Liver (tissue), 8 donors: ENCODE measurements at regions not wholly inside any gene's neighbourhood (a gene's known extent, or its start where the extent isn't known, plus 50 kb on each side); places are given as distances from the start of the nearest gene placed in this dataset.

Experiments
- DNase-seq: peaks from one replicate; pipeline ENCODE4 v3.0.0-alpha.2; 2017; ENCODE audit warnings: low spot score
- H3K27ac ChIP-seq, 2 donors: one replicate each; pipeline ENCODE4 v1.7.0; 2013; ENCODE audit warnings: inconsistent platforms in 2 of 2, low read length in 2 of 2, control low read depth in 1 of 2, low read depth in 1 of 2, mild to moderate bottlenecking in 1 of 2
- H3K27me3 ChIP-seq, 4 donors: one replicate each; pipeline versions ENCODE4 v1.6.1 to v1.7.0; 2013; ENCODE audit warnings: low read length in 3 of 4, inconsistent platforms in 1 of 4, mild to moderate bottlenecking in 1 of 4, moderate library complexity in 1 of 4; ENCODE audit not compliant: control insufficient read depth in 4 of 4, insufficient read depth in 4 of 4
- H3K36me3 ChIP-seq, 4 donors: one replicate each; pipeline versions ENCODE4 v1.6.1 to v1.7.0; 2013; ENCODE audit warnings: low read length in 3 of 4, mild to moderate bottlenecking in 3 of 4, low read depth in 1 of 4, moderate library complexity in 1 of 4; ENCODE audit not compliant: control insufficient read depth in 4 of 4, insufficient read depth in 3 of 4
- H3K4me1 ChIP-seq, 4 donors: one replicate each; pipeline versions ENCODE4 v1.6.1 to v1.7.0; 2013; ENCODE audit warnings: low read length in 3 of 4, mild to moderate bottlenecking in 3 of 4, moderate library complexity in 1 of 4; ENCODE audit not compliant: control insufficient read depth in 4 of 4, insufficient read depth in 4 of 4
- H3K4me3 ChIP-seq, 3 donors: one replicate each; pipeline versions ENCODE4 v1.6.1 to v1.7.0; 2013; ENCODE audit warnings: low read length in 3 of 3, control low read depth in 1 of 3, low read depth in 1 of 3, mild to moderate bottlenecking in 1 of 3
- H3K9ac ChIP-seq, 2 donors: one replicate each; pipeline ENCODE4 v1.7.0; 2013; ENCODE audit warnings: low read length in 2 of 2, mild to moderate bottlenecking in 2 of 2, moderate library complexity in 2 of 2, control low read depth in 1 of 2, low read depth in 1 of 2
- H3K9me3 ChIP-seq, 4 donors: one replicate each; pipeline versions ENCODE4 v1.6.1 to v1.7.0; 2013; ENCODE audit warnings: low read length in 3 of 4; ENCODE audit not compliant: control insufficient read depth in 4 of 4
- FOXA1 ChIP-seq: IDR thresholded peaks from 2 replicates; pipeline ENCODE4 v1.6.1; 2016; ENCODE audit warnings: antibody characterized with exemption
- FOXA2 ChIP-seq: IDR thresholded peaks from 2 replicates; pipeline ENCODE4 v1.6.1; 2016; ENCODE audit warnings: antibody characterized with exemption
- HNF4G ChIP-seq: IDR thresholded peaks from 2 replicates; pipeline ENCODE4 v1.6.1; 2016; ENCODE audit warnings: antibody characterized with exemption
- JUND ChIP-seq, 2 donors: IDR thresholded peaks; 2 replicates each; pipeline ENCODE4 v1.6.1; 2016; ENCODE audit warnings: antibody characterized with exemption in 2 of 2
- NR2F2 ChIP-seq: IDR thresholded peaks from 2 replicates; pipeline ENCODE4 v1.6.1; 2016; ENCODE audit warnings: antibody characterized with exemption
- RAD21 ChIP-seq, 2 donors: IDR thresholded peaks; 2 replicates each; pipeline ENCODE4 v1.6.1; 2016; ENCODE audit warnings: antibody characterized with exemption in 2 of 2, mild to moderate bottlenecking in 2 of 2
- SP1 ChIP-seq: IDR thresholded peaks from 2 replicates; pipeline ENCODE4 v1.6.1; 2018; ENCODE audit warnings: antibody characterized with exemption, mild to moderate bottlenecking
- TAF1 ChIP-seq: conservative IDR thresholded peaks from 2 replicates; pipeline ENCODE4 v1.6.1; 2016; ENCODE audit warnings: antibody characterized with exemption, mild to moderate bottlenecking
- YY1 ChIP-seq: IDR thresholded peaks from 2 replicates; pipeline ENCODE4 v1.6.1; 2016; ENCODE audit warnings: antibody characterized with exemption, mild to moderate bottlenecking
- WGBS: extraction: QIAGEN DNeasy Blood & Tissue Kit; methylation state at CpG from one replicate; pipeline ENCODE4 v1.1.7; 2013; 5-methylcytosine and 5-hydroxymethylcytosine counted together
- TF ChIP-seq, protein P1 (sequence below): IDR thresholded peaks from 2 replicates; pipeline ENCODE4 v1.6.1; 2016; ENCODE audit warnings: antibody characterized with exemption
- TF ChIP-seq, protein P2 (sequence below): IDR thresholded peaks from 2 replicates; pipeline ENCODE4 v1.6.1; 2016; ENCODE audit warnings: antibody characterized with exemption
- TF ChIP-seq, protein P3 (sequence below): fragments of 150-350 bp; IDR thresholded peaks from 2 replicates; pipeline ENCODE4 v1.5.1; 2017; ENCODE audit warnings: improper control_type of control experiment, low read depth, low read length; ENCODE audit not compliant: missing input control
- TF ChIP-seq, protein P4 (sequence below): IDR thresholded peaks from 2 replicates; pipeline ENCODE4 v1.6.1; 2016; ENCODE audit warnings: antibody characterized with exemption
- TF ChIP-seq, protein P5 (sequence below): IDR thresholded peaks from 2 replicates; pipeline ENCODE4 v1.6.1; 2016; ENCODE audit warnings: antibody characterized with exemption, mild to moderate bottlenecking
- donor health status: healthy.
- donor health status: healthy.
- donor health status: healthy.
- donor health status: healthy.
- donor health status: healthy.

DNA sequence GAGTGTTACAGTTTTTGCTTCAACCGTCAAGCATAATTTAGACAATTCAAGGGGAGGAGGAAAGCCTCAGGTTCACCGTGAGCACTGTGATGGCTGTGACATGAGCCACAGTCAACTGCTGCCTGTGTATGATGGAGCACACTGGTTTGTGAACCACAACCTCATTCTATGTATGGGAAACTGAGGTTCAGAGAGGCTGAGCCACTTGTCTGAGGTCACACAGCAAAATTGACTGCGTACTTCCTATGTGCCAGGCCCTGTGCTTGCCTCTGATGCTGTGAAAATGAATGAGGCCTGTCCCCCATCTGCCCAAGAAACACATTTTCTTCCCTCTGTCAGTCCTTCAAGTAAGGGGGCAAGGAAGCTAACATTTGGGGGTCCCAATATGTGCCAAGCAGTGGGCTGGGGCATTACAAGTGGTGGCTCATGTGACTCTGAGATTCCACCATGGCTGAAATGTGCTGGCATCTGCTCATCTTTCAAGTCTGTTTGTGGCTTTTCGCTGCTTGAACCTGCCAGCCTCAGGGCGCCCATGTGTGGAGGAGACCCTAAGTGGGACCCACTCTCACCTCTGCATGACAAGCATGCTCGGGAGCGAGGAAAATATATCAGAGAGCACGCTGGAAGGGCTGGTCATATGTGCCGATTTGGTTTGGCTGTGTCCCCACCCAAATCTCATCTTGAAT, 79.7 kb downstream of the ADRA2C start:
- no peak overlapping the region for H3K4me3 ChIP-seq
- H3K4me1 ChIP-seq = no peaks in the 10 kb centered on the region
- H3K27me3 ChIP-seq = no peaks in the 10 kb centered on the region
- no peak for DNase-seq
- no peak overlapping the region for H3K27ac ChIP-seq
- peaks cover 0 to 8% (median 2%) of the 10 kb centered on the region in 4 donors for H3K9me3 ChIP-seq
- TF ChIP-seq YY1 (no peak), TAF1 (no peak), FOXA1 (no peak), JUND (IDR thresholded peaks at IDR 0.05) (no peak), FOXA2 (no peak), RAD21 (IDR thresholded peaks at IDR 0.05) (no peak), NR2F2 (no peak), SP1 (no peak), HNF4G (no peak)
- TF ChIP-seq, protein P1, sequence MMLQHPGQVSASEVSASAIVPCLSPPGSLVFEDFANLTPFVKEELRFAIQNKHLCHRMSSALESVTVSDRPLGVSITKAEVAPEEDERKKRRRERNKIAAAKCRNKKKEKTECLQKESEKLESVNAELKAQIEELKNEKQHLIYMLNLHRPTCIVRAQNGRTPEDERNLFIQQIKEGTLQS = no peak
- TF ChIP-seq, protein P2, sequence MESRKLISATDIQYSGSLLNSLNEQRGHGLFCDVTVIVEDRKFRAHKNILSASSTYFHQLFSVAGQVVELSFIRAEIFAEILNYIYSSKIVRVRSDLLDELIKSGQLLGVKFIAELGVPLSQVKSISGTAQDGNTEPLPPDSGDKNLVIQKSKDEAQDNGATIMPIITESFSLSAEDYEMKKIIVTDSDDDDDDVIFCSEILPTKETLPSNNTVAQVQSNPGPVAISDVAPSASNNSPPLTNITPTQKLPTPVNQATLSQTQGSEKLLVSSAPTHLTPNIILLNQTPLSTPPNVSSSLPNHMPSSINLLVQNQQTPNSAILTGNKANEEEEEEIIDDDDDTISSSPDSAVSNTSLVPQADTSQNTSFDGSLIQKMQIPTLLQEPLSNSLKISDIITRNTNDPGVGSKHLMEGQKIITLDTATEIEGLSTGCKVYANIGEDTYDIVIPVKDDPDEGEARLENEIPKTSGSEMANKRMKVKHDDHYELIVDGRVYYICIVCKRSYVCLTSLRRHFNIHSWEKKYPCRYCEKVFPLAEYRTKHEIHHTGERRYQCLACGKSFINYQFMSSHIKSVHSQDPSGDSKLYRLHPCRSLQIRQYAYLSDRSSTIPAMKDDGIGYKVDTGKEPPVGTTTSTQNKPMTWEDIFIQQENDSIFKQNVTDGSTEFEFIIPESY = no peak
- TF ChIP-seq, protein P3, sequence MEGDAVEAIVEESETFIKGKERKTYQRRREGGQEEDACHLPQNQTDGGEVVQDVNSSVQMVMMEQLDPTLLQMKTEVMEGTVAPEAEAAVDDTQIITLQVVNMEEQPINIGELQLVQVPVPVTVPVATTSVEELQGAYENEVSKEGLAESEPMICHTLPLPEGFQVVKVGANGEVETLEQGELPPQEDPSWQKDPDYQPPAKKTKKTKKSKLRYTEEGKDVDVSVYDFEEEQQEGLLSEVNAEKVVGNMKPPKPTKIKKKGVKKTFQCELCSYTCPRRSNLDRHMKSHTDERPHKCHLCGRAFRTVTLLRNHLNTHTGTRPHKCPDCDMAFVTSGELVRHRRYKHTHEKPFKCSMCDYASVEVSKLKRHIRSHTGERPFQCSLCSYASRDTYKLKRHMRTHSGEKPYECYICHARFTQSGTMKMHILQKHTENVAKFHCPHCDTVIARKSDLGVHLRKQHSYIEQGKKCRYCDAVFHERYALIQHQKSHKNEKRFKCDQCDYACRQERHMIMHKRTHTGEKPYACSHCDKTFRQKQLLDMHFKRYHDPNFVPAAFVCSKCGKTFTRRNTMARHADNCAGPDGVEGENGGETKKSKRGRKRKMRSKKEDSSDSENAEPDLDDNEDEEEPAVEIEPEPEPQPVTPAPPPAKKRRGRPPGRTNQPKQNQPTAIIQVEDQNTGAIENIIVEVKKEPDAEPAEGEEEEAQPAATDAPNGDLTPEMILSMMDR = no peak
- TF ChIP-seq, protein P4, sequence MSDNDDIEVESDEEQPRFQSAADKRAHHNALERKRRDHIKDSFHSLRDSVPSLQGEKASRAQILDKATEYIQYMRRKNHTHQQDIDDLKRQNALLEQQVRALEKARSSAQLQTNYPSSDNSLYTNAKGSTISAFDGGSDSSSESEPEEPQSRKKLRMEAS = no peak
- TF ChIP-seq, protein P5, sequence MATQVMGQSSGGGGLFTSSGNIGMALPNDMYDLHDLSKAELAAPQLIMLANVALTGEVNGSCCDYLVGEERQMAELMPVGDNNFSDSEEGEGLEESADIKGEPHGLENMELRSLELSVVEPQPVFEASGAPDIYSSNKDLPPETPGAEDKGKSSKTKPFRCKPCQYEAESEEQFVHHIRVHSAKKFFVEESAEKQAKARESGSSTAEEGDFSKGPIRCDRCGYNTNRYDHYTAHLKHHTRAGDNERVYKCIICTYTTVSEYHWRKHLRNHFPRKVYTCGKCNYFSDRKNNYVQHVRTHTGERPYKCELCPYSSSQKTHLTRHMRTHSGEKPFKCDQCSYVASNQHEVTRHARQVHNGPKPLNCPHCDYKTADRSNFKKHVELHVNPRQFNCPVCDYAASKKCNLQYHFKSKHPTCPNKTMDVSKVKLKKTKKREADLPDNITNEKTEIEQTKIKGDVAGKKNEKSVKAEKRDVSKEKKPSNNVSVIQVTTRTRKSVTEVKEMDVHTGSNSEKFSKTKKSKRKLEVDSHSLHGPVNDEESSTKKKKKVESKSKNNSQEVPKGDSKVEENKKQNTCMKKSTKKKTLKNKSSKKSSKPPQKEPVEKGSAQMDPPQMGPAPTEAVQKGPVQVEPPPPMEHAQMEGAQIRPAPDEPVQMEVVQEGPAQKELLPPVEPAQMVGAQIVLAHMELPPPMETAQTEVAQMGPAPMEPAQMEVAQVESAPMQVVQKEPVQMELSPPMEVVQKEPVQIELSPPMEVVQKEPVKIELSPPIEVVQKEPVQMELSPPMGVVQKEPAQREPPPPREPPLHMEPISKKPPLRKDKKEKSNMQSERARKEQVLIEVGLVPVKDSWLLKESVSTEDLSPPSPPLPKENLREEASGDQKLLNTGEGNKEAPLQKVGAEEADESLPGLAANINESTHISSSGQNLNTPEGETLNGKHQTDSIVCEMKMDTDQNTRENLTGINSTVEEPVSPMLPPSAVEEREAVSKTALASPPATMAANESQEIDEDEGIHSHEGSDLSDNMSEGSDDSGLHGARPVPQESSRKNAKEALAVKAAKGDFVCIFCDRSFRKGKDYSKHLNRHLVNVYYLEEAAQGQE = no peak
- no peak overlapping the region for H3K9ac ChIP-seq
- 88% methylated on average over 9 of the region's 9 CpGs for WGBS
- H3K36me3 ChIP-seq = no peaks in the 10 kb centered on the region

DNA sequence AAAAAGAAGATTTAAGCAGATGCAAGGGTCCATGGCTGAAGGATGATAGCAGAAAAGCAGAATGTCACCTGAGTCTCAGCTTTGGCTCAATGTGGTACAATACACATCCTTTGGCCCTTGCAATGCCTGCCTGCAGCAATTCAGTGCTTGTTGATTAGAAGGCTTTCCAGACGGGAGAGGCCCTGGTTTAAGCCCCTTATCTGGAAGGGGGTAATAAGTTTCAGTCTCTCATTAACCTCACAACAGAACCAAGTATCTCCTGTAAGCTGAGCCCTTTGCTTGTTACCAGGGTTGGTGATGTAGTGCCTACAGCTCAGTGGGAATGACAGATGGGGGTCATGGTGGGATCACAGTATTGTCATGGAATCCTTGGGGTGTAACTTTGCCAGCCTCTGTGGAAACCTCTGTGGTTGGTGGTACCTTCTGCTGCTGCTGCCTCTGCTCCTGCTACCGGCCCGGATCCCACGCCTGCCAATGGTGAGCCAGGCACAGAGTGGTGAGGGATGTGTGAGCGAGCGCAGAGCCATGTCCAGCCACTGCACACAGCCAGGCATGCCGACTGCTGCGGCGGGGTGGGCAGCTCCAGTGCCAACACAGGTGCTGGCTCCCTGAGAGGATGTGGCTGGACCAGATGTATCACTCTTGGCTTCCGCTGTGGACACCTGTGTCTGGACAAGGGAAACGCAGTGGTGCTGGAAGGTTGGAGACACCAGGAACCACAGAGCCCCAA, 81.2 kb downstream of the ADRA2C start:
- no peak for DNase-seq
- Histone ChIP-seq H3K9ac (no peak overlapping the region), H3K4me1 (no peaks in the 10 kb centered on the region), H3K27ac (no peak overlapping the region), H3K9me3 (peaks cover 0 to 8% (median 2%) of the 10 kb centered on the region in 4 donors), H3K36me3 (no peaks in the 10 kb centered on the region), H3K27me3 (no peaks in the 10 kb centered on the region), H3K4me3 (no peak overlapping the region)
- 88% methylated on average over 11 of the region's 11 CpGs for WGBS
- TF ChIP-seq NR2F2 (no peak), FOXA1 (no peak)
- TF ChIP-seq, protein P3 = no peak
- TF ChIP-seq, protein P5 = no peak
- TF ChIP-seq, protein P2 = no peak
